K562 (cell line): ENCODE measurements at regions not wholly inside any gene's neighbourhood (a gene's known extent, or its start where the extent isn't known, plus 50 kb on each side); places are given as distances from the start of the nearest gene placed in this dataset.

Source experiments
- ATAC-seq: fragments of 200-7000 bp; cut with Tn5 transposase; 3 replicates; pipeline ENCODE4 v1.9.1; 2020; ENCODE audit warnings: moderate library complexity
- BruUV-seq: library from RNA; stranded (reverse); fragments of 400-500 nt; replicated peaks from 2 replicates; lab custom pipeline; 2021; lab: Mats Ljungman, UMichigan
- CTCF ChIA-PET: fragments of 300-600 bp; formaldehyde crosslinking; extraction: SDS; loops from one replicate; lab custom pipeline; 2021; ENCODE audit warnings: low intra/inter-chr PET ratio; lab: Yijun Ruan, JAX
- POLR2A ChIA-PET: fragments of 300-600, 350-650 bp; sonication (Branson Sonifier 250); formaldehyde crosslinking; extraction: SDS; loops from one replicate; lab custom pipeline; 2021; ENCODE audit warnings: antibody characterized with exemption, inconsistent platforms; lab: Yijun Ruan, JAX
- DNase-seq, 4 experiments: peaks; one replicate each; pipeline versions ENCODE4 v3.0.0 to v3.0.0-alpha.2; 2011 to 2018; ENCODE audit warnings: low spot score in 3 of 4, mixed read lengths in 3 of 4; ENCODE audit errors: extremely low read depth in 1 of 4
- FAIRE-seq: peaks from 2 replicates; lab custom pipeline; 2011; peaks lifted over from hg19 to GRCh38; lab: Jason Lieb, UNC
- H2AFZ ChIP-seq: 2 replicates; pipeline ENCODE4 v1.6.0; 2011; ENCODE audit warnings: low read depth, low read length, control low read depth, inconsistent platforms
- H3K27ac ChIP-seq: fragments of 200-600 bp; 3 replicates; pipeline ENCODE4 v1.8.0; 2011; ENCODE audit warnings: low read depth, mild to moderate bottlenecking, control low read depth, inconsistent platforms, low read length, moderate library complexity, mixed read lengths; ENCODE audit errors: extremely low read depth
- H3K27me3 ChIP-seq, 2 experiments: fragments of 300-600 bp in 1 of 2; 2 replicates in 1 of 2; 3 replicates in 1 of 2; pipeline versions ENCODE4 v1.6.0 to v1.8.0; 2011; ENCODE audit warnings: inconsistent platforms in 2 of 2, low read length in 2 of 2, mild to moderate bottlenecking in 1 of 2, mixed read lengths in 1 of 2, moderate library complexity in 1 of 2; ENCODE audit not compliant: control insufficient read depth in 2 of 2, insufficient read depth in 2 of 2
- H3K36me3 ChIP-seq: fragments of 300-600 bp; 3 replicates; pipeline ENCODE4 v1.8.0; 2011; ENCODE audit warnings: mild to moderate bottlenecking, low read length, inconsistent platforms; ENCODE audit not compliant: control insufficient read depth, insufficient read depth
- H3K4me1 ChIP-seq, 2 experiments: fragments of 200-600 bp in 1 of 2; replicated peaks in 1 of 2; 2 replicates in 1 of 2; 3 replicates in 1 of 2; pipeline versions ENCODE4 v1.5.1 to v1.8.0; 2011; ENCODE audit warnings: inconsistent platforms in 2 of 2, low read length in 2 of 2, mild to moderate bottlenecking in 1 of 2, mixed read lengths in 1 of 2, moderate library complexity in 1 of 2; ENCODE audit not compliant: control insufficient read depth in 2 of 2, insufficient read depth in 2 of 2
- H3K4me2 ChIP-seq: 2 replicates; pipeline ENCODE4 v1.6.1; 2011; ENCODE audit warnings: low read length, control low read depth, inconsistent platforms, mixed read lengths; ENCODE audit not compliant: insufficient read depth
- H3K4me3 ChIP-seq: fragments of 200-600 bp; sonication (generic), shearing (Covaris generic); 2 replicates; pipeline ENCODE4 v1.5.1; 2016; ENCODE audit warnings: control low read depth, inconsistent platforms
- H3K79me2 ChIP-seq: fragments of 200-600 bp; 3 replicates; pipeline ENCODE4 v1.8.0; 2011; ENCODE audit warnings: low read length, inconsistent platforms; ENCODE audit not compliant: control insufficient read depth, insufficient read depth
- H3K9ac ChIP-seq, 2 experiments: 2 replicates each; pipeline versions ENCODE4 v1.6.0 to v1.6.1; 2011; ENCODE audit warnings: low read depth in 2 of 2, low read length in 2 of 2, control low read depth in 1 of 2, inconsistent platforms in 1 of 2, mild to moderate bottlenecking in 1 of 2, mixed read lengths in 1 of 2; ENCODE audit not compliant: insufficient read depth in 1 of 2
- H3K9me1 ChIP-seq: one replicate; pipeline ENCODE4 v1.6.0; 2011; ENCODE audit warnings: inconsistent platforms, mild to moderate bottlenecking, low read length, moderate library complexity; ENCODE audit not compliant: control insufficient read depth, insufficient read depth
- H3K9me3 ChIP-seq: replicated peaks from 2 replicates; pipeline ENCODE4 v1.5.1; 2011; ENCODE audit warnings: low read depth, low read length, inconsistent platforms; ENCODE audit not compliant: control insufficient read depth, insufficient read depth
- H4K20me1 ChIP-seq: replicated peaks from 2 replicates; pipeline ENCODE4 v1.6.1; 2011; ENCODE audit warnings: low read length, inconsistent platforms, mixed read lengths; ENCODE audit not compliant: control insufficient read depth, insufficient read depth
- ARNT ChIP-seq, 2 experiments: fragments of 450-650 bp; IDR thresholded peaks; 2 replicates each; pipeline ENCODE4 v1.6.1; 2016; ENCODE audit warnings: mild to moderate bottlenecking in 1 of 2
- FOXJ2 ChIP-seq: fragments of 200-800 bp; sonication (Bioruptor generic); IDR thresholded peaks from 2 replicates; pipeline ENCODE4 v1.6.1; 2016; ENCODE audit warnings: missing genetic modification characterization, missing compliant biosample characterization
- HDAC6 ChIP-seq: IDR thresholded peaks from 2 replicates; pipeline ENCODE4 v1.6.1; 2012; ENCODE audit warnings: low read depth, mild to moderate bottlenecking, control low read depth, inconsistent platforms, low read length, moderate library complexity
- KLF10 ChIP-seq: fragments of 250-450 bp; sonication (Bioruptor Pico); IDR thresholded peaks from 2 replicates; pipeline ENCODE4 v1.6.1; 2021; ENCODE audit warnings: matching md5 sums
- SNIP1 ChIP-seq: fragments of 450-650 bp; IDR thresholded peaks from 2 replicates; pipeline ENCODE4 v1.7.1; 2017; ENCODE audit warnings: low read depth, mild to moderate bottlenecking
- SUPT5H ChIP-seq: fragments of 450-650 bp; IDR thresholded peaks from 2 replicates; pipeline ENCODE4 v1.6.1; 2016
- ZNF316 ChIP-seq: fragments of 450-650 bp; IDR thresholded peaks from 2 replicates; pipeline ENCODE4 v1.6.1; 2016
- WGBS: fragments of 100-300 bp; shearing (Covaris generic); methylation state at CpG from one replicate; pipeline ENCODE4 v1.1.6; 2016; ENCODE audit warnings: low coverage, mixed read lengths; ENCODE audit not compliant: insufficient coverage; ENCODE audit errors: missing lambda C conversion rate; 5-methylcytosine and 5-hydroxymethylcytosine counted together
- in situ Hi-C: fragments of 300-500 bp; cut with MboI; formaldehyde crosslinking; loops from 4 replicates; pipeline ENCODE4 v1.15.0; 2018; ENCODE audit warnings: inconsistent platforms, mixed read lengths
- intact Hi-C: fragments of 100-400 bp; cut with micrococcal nuclease; formaldehyde crosslinking; loops from 2 replicates; pipeline ENCODE4 v1.14.2; 2022

DNA sequence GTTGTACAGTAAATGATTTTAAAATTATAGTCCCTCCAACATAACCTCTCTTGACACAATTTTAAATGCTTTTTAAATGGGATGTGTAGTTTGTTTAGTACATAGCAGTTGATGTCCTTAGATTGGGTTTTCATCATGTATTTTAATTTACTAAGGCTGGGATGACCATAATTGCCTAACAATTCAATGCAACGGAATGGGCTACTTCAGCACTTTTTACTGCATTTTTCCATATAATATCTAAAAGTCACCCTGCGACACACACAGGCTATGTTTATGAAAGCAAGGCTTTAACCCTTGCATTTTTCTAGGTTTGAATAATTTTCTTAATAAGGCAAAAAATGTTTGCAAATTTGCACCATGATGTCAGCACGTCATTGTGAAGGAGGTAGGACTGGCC is 321.0 kb downstream of the DLEU7 start:
- no peak for ATAC-seq
- 80% methylated on average over 3 of the region's 3 CpGs for WGBS
- Histone ChIP-seq H3K9ac (no peak overlapping the region), H3K27ac (no peak overlapping the region), H3K4me3 (no peak overlapping the region), H4K20me1 (no peaks in the 10 kb centered on the region), H3K27me3 (no peaks in the 10 kb centered on the region), H3K4me2 (no peak overlapping the region), H3K9me3 (no peaks in the 10 kb centered on the region), H3K4me1 (no peaks in the 10 kb centered on the region; a peak in 1 of 5 replicates), H2AFZ (no peak overlapping the region), H3K36me3 (no peaks in the 10 kb centered on the region), H3K79me2 (no peaks in the 10 kb centered on the region), H3K9me1 (no peaks in the 10 kb centered on the region)
- TF ChIP-seq FOXJ2 (tag), result no peak
- no peak for FAIRE-seq
- DNase-seq, result no peak
- BruUV-seq, result no TSS peak
- POLR2A ChIA-PET, result interaction anchor here (0.6 kb wide), 1 partner anchor 589 kb away, joined by 5 read pairs; the partner anchor contains the start of gene C13orf42
- CTCF ChIA-PET, result no interaction called here
- intact Hi-C loops (loop anchor here (10.0 kb wide), 1 partner anchor 548 kb away; no protein-coding TSS in a partner anchor), in situ Hi-C loops (no loop called here)

DNA sequence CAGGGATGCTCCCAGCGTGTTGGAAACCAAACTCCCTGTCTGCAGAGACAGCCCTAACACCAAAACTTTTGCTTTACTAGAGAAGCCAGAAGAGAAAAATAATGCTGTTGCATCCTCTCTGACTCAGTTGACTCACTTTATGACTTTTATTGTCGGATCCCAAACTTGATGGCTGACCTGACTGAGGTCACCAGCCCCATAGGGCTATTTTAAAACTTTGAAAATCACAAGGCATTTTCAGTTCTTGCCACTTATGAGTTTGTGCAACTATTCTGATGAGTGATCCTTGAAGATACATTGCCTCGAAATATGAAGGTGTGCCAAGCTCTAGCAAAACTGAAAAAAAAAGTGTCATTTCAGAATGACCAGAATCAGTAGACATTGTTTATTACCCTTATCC is 320.2 kb downstream of the DLEU7 start:
- no peak for TF ChIP-seq SNIP1
- TF ChIP-seq ZNF316, result no peak
- TF ChIP-seq KLF10, result no peak
- no peak for TF ChIP-seq HDAC6
- TF ChIP-seq ARNT (IDR thresholded peaks at IDR 0.05), result no peak
- no peak for TF ChIP-seq SUPT5H
- TF ChIP-seq, all 486 proteins: peak for 0
- intact Hi-C loops (loop anchor here (10.0 kb wide), 1 partner anchor 549 kb away; no protein-coding TSS in a partner anchor), in situ Hi-C loops (no loop called here)
- BruUV-seq, result no TSS peak
- Histone ChIP-seq H3K27me3 (no peaks in the 10 kb centered on the region), H3K36me3 (no peaks in the 10 kb centered on the region), H3K4me2 (no peak overlapping the region), H3K4me3 (no peak overlapping the region), H4K20me1 (no peaks in the 10 kb centered on the region), H2AFZ (no peak overlapping the region), H3K9me1 (no peaks in the 10 kb centered on the region), H3K9ac (no peak overlapping the region), H3K27ac (no peak overlapping the region), H3K79me2 (no peaks in the 10 kb centered on the region), H3K9me3 (no peaks in the 10 kb centered on the region), H3K4me1 (peaks cover 0 to 6% of the 10 kb centered on the region in 2 experiments; a peak in 3 of 5 replicates)
- DNase-seq (no peak), ATAC-seq (no peak), FAIRE-seq (no peak)
- WGBS, result 71% methylated on average over 3 of the region's 3 CpGs
- CTCF ChIA-PET, result no interaction called here
- POLR2A ChIA-PET, result no interaction called here
